B cell (primary cell): ENCODE measurements at regions not wholly inside any gene's neighbourhood (a gene's known extent, or its start where the extent isn't known, plus 50 kb on each side); places are given as distances from the start of the nearest gene placed in this dataset.

Experiments
- ATAC-seq: fragments of 200-7000 bp; cut with Tn5 transposase; one replicate; pipeline ENCODE4 v1.10.0; 2021; ENCODE audit warnings: low read depth, mild to moderate bottlenecking, moderate number of reproducible peaks, moderate library complexity
- CTCF ChIA-PET: fragments of 350-600 bp; sonication (Branson Sonifier 250); formaldehyde crosslinking; loops from one replicate; lab custom pipeline; 2021; ENCODE audit warnings: antibody characterized with exemption, inconsistent platforms; lab: Charles Lee
- POLR2A ChIA-PET: fragments of 350-600 bp; sonication (Branson Sonifier 250); formaldehyde crosslinking; loops from one replicate; lab custom pipeline; 2021; ENCODE audit warnings: antibody characterized with exemption; lab: Charles Lee
- DNase-seq: peaks from one replicate; pipeline ENCODE4 v3.0.0; 2013
- H2AFZ ChIP-seq: 2 replicates; pipeline ENCODE4 v1.6.1; 2012; ENCODE audit warnings: mild to moderate bottlenecking, low read depth, low read length; ENCODE audit not compliant: insufficient read depth, poor library complexity, severe bottlenecking
- H3K27ac ChIP-seq, 2 donors: 1 replicate in 1 of 2; 2 replicates in 1 of 2; pipeline ENCODE4 v1.5.1; 2012 to 2013; ENCODE audit warnings: low read length in 2 of 2, mild to moderate bottlenecking in 2 of 2, moderate library complexity in 1 of 2
- H3K27me3 ChIP-seq, 4 experiments: fragments of 200-600 bp in 1 of 4; sonication (generic) in 1 of 4; replicated peaks in 1 of 4; 1 replicate in 2 of 4; 2 replicates in 2 of 4; pipeline versions ENCODE4 v1.6.1 to v1.7.0; 2013 to 2016; ENCODE audit warnings: low read length in 3 of 4, mild to moderate bottlenecking in 2 of 4, mixed read lengths in 1 of 4, moderate library complexity in 1 of 4; ENCODE audit not compliant: insufficient read depth in 4 of 4, control insufficient read depth in 3 of 4; ENCODE audit errors: control extremely low read depth in 1 of 4
- H3K36me3 ChIP-seq, 2 experiments: replicated peaks in 1 of 2; 1 replicate in 1 of 2; 2 replicates in 1 of 2; pipeline versions ENCODE4 v1.6.1 to v1.7.1; 2013; ENCODE audit warnings: low read length in 1 of 2; ENCODE audit not compliant: insufficient read depth in 2 of 2, control insufficient read depth in 1 of 2; ENCODE audit errors: control extremely low read depth in 1 of 2, extremely low read depth in 1 of 2
- H3K4me1 ChIP-seq, 2 donors: fragments of 200-600 bp in 1 of 2; sonication (generic) in 1 of 2; 1 replicate in 1 of 2; 2 replicates in 1 of 2; pipeline versions ENCODE4 v1.5.1 to v1.6.1; 2013 to 2017; ENCODE audit warnings: low read length in 2 of 2; ENCODE audit not compliant: control insufficient read depth in 2 of 2, insufficient read depth in 2 of 2
- H3K4me2 ChIP-seq: replicated peaks from 2 replicates; pipeline ENCODE3; 2012; ENCODE audit warnings: mild to moderate bottlenecking, low read depth, low read length; ENCODE audit not compliant: poor library complexity, severe bottlenecking
- H3K4me3 ChIP-seq, 5 experiments: fragments of 200-600 bp in 1 of 5; sonication (generic) in 1 of 5; 1 replicate in 3 of 5; 2 replicates in 2 of 5; pipeline versions ENCODE4 v1.5.1 to v1.7.0; 2011 to 2016; ENCODE audit warnings: low read length in 4 of 5, mild to moderate bottlenecking in 4 of 5, low read depth in 2 of 5, control low read depth in 1 of 5, moderate library complexity in 1 of 5; ENCODE audit not compliant: insufficient read depth in 1 of 5; ENCODE audit errors: control extremely low read depth in 1 of 5, extremely low read depth in 1 of 5
- H3K79me2 ChIP-seq: fragments of 200-600 bp; sonication (generic); one replicate; pipeline ENCODE4 v1.6.0; 2016; ENCODE audit warnings: low read length; ENCODE audit not compliant: control insufficient read depth, insufficient read depth
- H3K9ac ChIP-seq: fragments of 200-600 bp; sonication (generic); 2 replicates; pipeline ENCODE4 v1.6.1; 2017; ENCODE audit warnings: mild to moderate bottlenecking, low read length, moderate library complexity
- H3K9me3 ChIP-seq, 3 donors: one replicate each; pipeline versions ENCODE4 v1.6.1 to v1.7.1; 2013; ENCODE audit warnings: low read length in 2 of 3; ENCODE audit not compliant: control insufficient read depth in 2 of 3, insufficient read depth in 1 of 3; ENCODE audit errors: control extremely low read depth in 1 of 3
- H4K20me1 ChIP-seq: 2 replicates; pipeline ENCODE4 v1.6.0; 2012; ENCODE audit warnings: mild to moderate bottlenecking, low read length; ENCODE audit not compliant: insufficient read depth, control insufficient read depth, poor library complexity, severe bottlenecking
- H3K27ac Mint-ChIP-seq: one replicate; pipeline ENCODE4 v1.8.0; 2021; ENCODE audit warnings: mixed read lengths
- H3K27me3 Mint-ChIP-seq: one replicate; pipeline ENCODE4 v1.8.0; 2021; ENCODE audit warnings: mixed read lengths
- H3K4me1 Mint-ChIP-seq: one replicate; pipeline ENCODE4 v1.8.0; 2021; ENCODE audit warnings: mixed read lengths
- H3K4me3 Mint-ChIP-seq: one replicate; pipeline ENCODE4 v1.8.0; 2021; ENCODE audit warnings: mixed read lengths
- H3K9me3 Mint-ChIP-seq: one replicate; pipeline ENCODE4 v1.8.0; 2022; ENCODE audit warnings: mixed read lengths; ENCODE audit not compliant: insufficient read depth
- EZH2 ChIP-seq: IDR thresholded peaks from 2 replicates; pipeline ENCODE4 v1.6.1; 2012; ENCODE audit warnings: borderline replicate concordance, low read depth, mild to moderate bottlenecking, moderate library complexity, low read length; ENCODE audit not compliant: insufficient read depth, poor library complexity, severe bottlenecking
- WGBS: methylation state at CpG from one replicate; pipeline ENCODE4 v1.1.5; 2013; ENCODE audit warnings: missing lambda C conversion rate; ENCODE audit not compliant: insufficient coverage; 5-methylcytosine and 5-hydroxymethylcytosine counted together
- intact Hi-C: fragments of 100-400 bp; cut with micrococcal nuclease; formaldehyde crosslinking; loops from one replicate; pipeline ENCODE4 v1.10.0; 2022
- TF ChIP-seq, protein P1 (sequence below): fragments of 200-600 bp; IDR thresholded peaks from one replicate; pipeline ENCODE4 v1.8.0; 2022; ENCODE audit warnings: antibody characterized with exemption, mild to moderate bottlenecking

- H3K9ac ChIP-seq: no peak overlapping the region
- no peak overlapping the region for H3K27ac Mint-ChIP-seq
- H3K9me3 ChIP-seq: no peaks in the 10 kb centered on the region
- peaks cover 62% of the 10 kb centered on the region for H3K4me1 Mint-ChIP-seq
- peak overlapping the region in 1 of 2 donors; percentile 33 for H3K27ac ChIP-seq
- CTCF ChIA-PET: no interaction called here
- POLR2A ChIA-PET: interaction anchor here (0.6 kb wide), 1 partner anchor 315 kb away, joined by 5 read pairs; no protein-coding TSS in a partner anchor
- DNase-seq (no peak), ATAC-seq (no peak)
- H3K27me3 ChIP-seq: no peaks in the 10 kb centered on the region
- no peak overlapping the region for H2AFZ ChIP-seq
- 97% methylated on average over 3 of the region's 4 CpGs for WGBS
- no peak overlapping the region for H3K4me3 ChIP-seq
- peaks cover 7% of the 10 kb centered on the region in 2 experiments for H3K36me3 ChIP-seq
- no peaks in the 10 kb centered on the region for H3K9me3 Mint-ChIP-seq
- H3K4me3 Mint-ChIP-seq: no peak overlapping the region
- intact Hi-C loops: no loop called here
- TF ChIP-seq, protein P1, sequence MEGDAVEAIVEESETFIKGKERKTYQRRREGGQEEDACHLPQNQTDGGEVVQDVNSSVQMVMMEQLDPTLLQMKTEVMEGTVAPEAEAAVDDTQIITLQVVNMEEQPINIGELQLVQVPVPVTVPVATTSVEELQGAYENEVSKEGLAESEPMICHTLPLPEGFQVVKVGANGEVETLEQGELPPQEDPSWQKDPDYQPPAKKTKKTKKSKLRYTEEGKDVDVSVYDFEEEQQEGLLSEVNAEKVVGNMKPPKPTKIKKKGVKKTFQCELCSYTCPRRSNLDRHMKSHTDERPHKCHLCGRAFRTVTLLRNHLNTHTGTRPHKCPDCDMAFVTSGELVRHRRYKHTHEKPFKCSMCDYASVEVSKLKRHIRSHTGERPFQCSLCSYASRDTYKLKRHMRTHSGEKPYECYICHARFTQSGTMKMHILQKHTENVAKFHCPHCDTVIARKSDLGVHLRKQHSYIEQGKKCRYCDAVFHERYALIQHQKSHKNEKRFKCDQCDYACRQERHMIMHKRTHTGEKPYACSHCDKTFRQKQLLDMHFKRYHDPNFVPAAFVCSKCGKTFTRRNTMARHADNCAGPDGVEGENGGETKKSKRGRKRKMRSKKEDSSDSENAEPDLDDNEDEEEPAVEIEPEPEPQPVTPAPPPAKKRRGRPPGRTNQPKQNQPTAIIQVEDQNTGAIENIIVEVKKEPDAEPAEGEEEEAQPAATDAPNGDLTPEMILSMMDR: no peak
- no peak for TF ChIP-seq EZH2
- peaks cover 49% of the 10 kb centered on the region for H4K20me1 ChIP-seq
- peaks cover 24 to 29% of the 10 kb centered on the region in 2 donors for H3K4me1 ChIP-seq
- H3K27me3 Mint-ChIP-seq: no peaks in the 10 kb centered on the region
- H3K4me2 ChIP-seq: no peak overlapping the region
- peaks cover 98% of the 10 kb centered on the region for H3K79me2 ChIP-seq
These were observed 111.4 kb downstream of the PLEKHG1 start for GRCh38 chr6:150711061-150711460.

DNA sequence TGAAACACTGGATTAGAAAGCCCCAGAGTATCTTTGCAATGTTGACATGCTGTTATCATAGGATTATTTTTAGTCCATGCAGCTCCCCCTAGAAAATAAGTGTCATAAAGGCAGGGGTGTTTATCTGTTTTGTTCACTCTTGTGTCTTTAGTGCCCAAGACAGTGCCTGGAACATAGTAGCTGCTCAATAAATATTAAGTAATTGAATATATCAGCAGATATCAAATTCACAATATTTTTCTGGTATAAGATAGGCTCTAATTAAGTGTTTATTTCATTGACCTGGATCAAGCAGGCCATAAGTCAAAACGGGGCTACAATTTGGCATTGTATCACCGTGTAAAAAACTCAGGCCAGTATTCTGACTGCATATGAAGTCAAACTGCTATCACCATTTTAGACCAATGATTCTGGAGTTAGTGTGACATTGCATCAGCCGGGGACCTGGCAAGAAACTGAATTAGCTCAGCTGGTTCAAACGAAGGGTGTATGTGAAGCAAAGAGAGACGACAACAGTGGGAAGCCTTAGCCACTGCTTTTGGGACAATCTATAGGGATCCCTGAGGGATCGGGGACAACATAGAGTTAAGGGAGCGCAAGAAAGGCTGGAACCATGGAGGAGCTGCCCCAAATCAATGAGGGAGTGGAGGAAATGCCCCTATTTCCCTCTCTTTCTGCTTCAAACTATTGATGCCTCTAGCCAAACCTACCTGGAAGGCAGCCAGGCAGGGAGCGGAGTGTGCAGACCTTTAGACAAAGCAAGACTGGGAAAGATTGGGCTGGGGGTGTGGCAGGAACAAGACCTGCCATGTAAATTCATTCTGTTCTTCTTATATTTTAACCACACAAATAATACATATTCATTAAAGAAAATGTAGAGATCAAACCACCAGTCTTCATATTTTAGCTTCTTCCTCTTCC lies 112.2 kb downstream of the PLEKHG1 start:
- no peaks in the 10 kb centered on the region for H3K27me3 ChIP-seq
- H2AFZ ChIP-seq: no peak overlapping the region
- CTCF ChIA-PET: interaction anchor here (0.6 kb wide), 1 partner anchor 36 kb away, joined by 3 read pairs; no protein-coding TSS in a partner anchor
- peaks cover 57% of the 10 kb centered on the region for H4K20me1 ChIP-seq
- no peaks in the 10 kb centered on the region for H3K9me3 ChIP-seq
- peak overlapping the region in 1 of 2 donors; percentile 32 for H3K27ac ChIP-seq
- no peak overlapping the region for H3K9ac ChIP-seq
- Mint-ChIP-seq H3K27ac (no peak overlapping the region), H3K27me3 (no peaks in the 10 kb centered on the region), H3K9me3 (no peaks in the 10 kb centered on the region), H3K4me3 (no peak overlapping the region), H3K4me1 (peaks cover 64% of the 10 kb centered on the region)
- H3K79me2 ChIP-seq: peaks cover 98% of the 10 kb centered on the region
- DNase-seq: no peak
- H3K4me3 ChIP-seq: no peak overlapping the region
- no peak overlapping the region for H3K4me2 ChIP-seq
- TF ChIP-seq EZH2: no peak
- TF ChIP-seq, protein P1: no peak
- ATAC-seq: no peak
- peaks cover 7 to 8% of the 10 kb centered on the region in 2 experiments for H3K36me3 ChIP-seq
- POLR2A ChIA-PET: interaction anchor here (0.6 kb wide), 1 partner anchor 315 kb away, joined by 5 read pairs; no protein-coding TSS in a partner anchor
- WGBS: 98% methylated on average over 6 of the region's 8 CpGs
- peaks cover 20 to 28% of the 10 kb centered on the region in 2 donors for H3K4me1 ChIP-seq
- intact Hi-C loops: no loop called here
